Panc1 (cell line): ENCODE measurements at regions not wholly inside any gene's neighbourhood (a gene's known extent, or its start where the extent isn't known, plus 50 kb on each side); places are given as distances from the start of the nearest gene placed in this dataset.

ENCODE experiments used
- CTCF ChIP-seq: fragments of 450-650 bp; IDR thresholded peaks from 2 replicates; pipeline ENCODE4 v1.5.1; 2017; ENCODE audit warnings: mild to moderate bottlenecking
- POLR2AphosphoS5 ChIP-seq: IDR thresholded peaks from 2 replicates; pipeline ENCODE4 v1.6.1; 2012; ENCODE audit warnings: mild to moderate bottlenecking, low read depth, low read length, moderate library complexity

GRCh38 chr10:131683941-131684340 is 216.9 kb upstream of the PPP2R2D start:
- TF ChIP-seq CTCF (no peak), POLR2AphosphoS5 (no peak)
